SK-N-DZ (cell line): ENCODE measurements at regions not wholly inside any gene's neighbourhood (a gene's known extent, or its start where the extent isn't known, plus 50 kb on each side); places are given as distances from the start of the nearest gene placed in this dataset.
A peak's percentile ranks its signal among the peaks of the same experiment; 100 is the strongest.

Experiments
- DNase-seq: peaks from one replicate; pipeline ENCODE4 v3.0.0-alpha.2; 2015; ENCODE audit warnings: low spot score

- no peak for DNase-seq
Observed at GRCh38 chr12:48286665-48287064, 64.1 kb downstream of the ZNF641 start.

GRCh38 chr12:48285751-48286650 lies 64.7 kb downstream of the ZNF641 start:
- no peak for DNase-seq

DNA sequence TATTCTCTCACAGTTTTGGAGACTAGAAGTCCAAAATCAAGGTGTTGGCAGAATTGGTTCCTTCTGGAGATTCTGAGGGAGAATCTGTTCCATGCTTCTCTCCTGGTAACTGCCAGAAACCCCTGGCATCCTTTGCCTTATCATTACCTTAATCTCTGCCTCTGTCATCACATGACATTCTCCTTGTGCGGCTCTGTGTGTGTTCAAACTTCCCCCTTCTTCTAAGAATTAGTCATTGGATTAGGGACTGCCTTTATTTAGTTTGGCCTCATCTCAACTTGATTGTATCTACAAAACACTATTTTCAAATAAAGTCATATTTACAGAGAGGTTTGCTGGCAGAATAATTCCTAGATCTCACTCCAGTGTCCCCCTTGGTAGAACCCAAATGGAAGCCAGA lies 68.9 kb downstream of the ZNF641 start:
- DNase-seq = peak; percentile 68

DNA sequence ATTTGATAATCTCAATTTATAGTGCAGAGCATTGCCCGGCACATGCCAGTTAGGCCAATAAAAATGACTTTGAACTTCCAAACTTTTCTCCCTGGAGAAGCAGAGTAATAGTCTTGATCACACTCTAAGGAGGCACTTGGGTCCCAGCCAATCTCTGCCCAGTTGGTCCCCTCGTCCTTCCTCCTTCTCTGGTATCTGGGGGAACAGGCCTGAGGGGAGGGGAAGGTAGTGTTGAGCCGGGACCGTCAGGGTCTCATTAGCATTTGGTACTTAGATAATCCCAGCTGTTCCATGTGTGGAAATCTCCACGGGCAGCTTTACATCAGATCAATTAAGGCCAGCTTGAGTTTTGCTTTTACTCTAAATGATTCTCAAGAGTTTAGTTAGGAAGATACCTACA lies 70.1 kb downstream of the ZNF641 start:
- no peak for DNase-seq

DNA sequence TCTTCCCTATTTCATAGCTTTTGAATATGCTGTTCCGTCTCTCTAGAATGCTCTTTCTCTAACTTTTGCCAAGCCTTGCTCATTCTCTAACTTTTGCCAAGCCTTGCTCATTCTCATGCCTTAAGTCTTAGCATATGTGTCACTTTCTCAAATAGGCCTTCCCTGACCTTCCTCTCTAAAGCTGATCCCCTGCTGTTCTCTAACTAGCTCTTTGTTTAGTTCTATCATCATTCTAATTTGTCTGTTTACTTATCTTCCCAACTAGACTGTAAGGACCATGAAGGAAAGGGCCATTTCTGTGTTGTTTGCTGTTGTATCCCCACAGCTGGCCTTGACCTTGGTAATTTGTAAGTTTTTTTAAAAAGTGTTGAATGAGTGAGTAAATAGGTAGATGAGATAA lies 71.1 kb downstream of the ZNF641 start:
- DNase-seq = no peak

GRCh38 chr12:48279101-48279500 lies 71.6 kb downstream of the ZNF641 start:
- no peak for DNase-seq

DNA sequence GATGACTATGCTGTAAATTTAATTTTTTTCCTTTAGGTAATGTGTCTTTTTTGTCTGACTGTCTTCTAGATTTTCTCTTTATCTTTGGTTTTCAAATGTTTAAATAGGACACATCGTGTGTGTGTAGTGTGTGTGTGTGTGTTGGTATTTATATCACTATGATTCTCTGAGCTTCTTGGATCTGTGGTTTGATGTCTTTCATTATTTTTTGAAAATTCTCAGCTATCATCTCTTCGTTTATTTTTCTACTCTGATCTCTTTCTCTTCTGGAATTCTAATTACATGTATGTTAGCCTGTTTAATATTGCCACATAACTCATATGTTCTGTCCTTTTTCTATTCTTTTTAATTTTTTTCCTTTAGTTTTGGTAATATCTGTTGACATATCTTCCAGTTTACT lies 73.5 kb upstream of the OR10AD1 start:
- no peak for DNase-seq

DNA sequence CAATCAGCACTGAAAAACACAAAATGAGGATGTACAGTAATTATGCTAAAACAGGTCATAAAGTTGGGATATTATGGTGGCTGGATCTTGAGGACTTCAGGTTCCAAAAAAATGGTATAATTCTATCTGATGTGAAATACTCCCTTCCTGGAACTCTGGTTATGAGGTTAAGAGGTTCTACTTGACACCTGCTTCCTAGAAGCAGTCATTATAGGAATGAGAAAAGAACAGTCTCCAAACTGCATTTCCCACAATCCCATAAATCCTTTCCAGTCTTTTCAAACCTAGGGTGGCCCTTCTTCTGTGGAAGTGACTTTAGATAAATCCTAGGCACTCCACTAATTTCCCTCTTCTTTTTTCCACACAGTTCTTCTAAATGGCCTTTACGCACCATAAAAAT lies 63.7 kb upstream of the OR10AD1 start:
- DNase-seq = no peak

GRCh38 chr12:48265777-48266176 lies 62.7 kb upstream of the OR10AD1 start:
- DNase-seq = no peak

DNA sequence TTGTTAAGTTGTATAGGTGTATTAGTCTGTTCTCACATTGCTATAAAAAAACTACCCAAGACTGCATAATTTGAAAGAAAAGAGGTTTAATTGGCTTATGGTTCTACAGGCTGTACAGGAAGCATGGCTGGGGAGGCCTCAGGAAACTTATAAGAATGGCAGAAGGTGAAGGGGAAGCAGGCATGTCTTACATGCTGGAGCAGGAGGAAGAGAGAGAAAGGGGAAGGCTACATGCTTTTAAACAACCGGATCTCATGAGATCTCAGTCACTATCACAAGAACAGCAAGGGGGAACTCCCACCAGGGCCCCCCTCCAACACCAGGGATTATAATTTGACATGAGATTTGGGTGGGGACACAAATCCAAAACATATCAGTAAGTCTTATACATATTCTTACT lies 60.5 kb upstream of the OR10AD1 start:
- DNase-seq = no peak

- no peak for DNase-seq
Observed at GRCh38 chr12:48261773-48262172, 58.7 kb upstream of the OR10AD1 start.
